HG03095 (cell line): ENCODE measurements at regions not wholly inside any gene's neighbourhood (a gene's known extent, or its start where the extent isn't known, plus 50 kb on each side); places are given as distances from the start of the nearest gene placed in this dataset.
"Not testable (repeated sequence)": the region's sequence is repeated elsewhere in the genome, so short reads cannot be mapped to it uniquely, and the experiment has no call there.

Experiments
- ATAC-seq: cut with Tn5 transposase; IDR thresholded peaks from one replicate; pipeline ENCODE4 v1.9.1; 2021; ENCODE audit warnings: moderate library complexity; ENCODE audit not compliant: unreplicated experiment

DNA sequence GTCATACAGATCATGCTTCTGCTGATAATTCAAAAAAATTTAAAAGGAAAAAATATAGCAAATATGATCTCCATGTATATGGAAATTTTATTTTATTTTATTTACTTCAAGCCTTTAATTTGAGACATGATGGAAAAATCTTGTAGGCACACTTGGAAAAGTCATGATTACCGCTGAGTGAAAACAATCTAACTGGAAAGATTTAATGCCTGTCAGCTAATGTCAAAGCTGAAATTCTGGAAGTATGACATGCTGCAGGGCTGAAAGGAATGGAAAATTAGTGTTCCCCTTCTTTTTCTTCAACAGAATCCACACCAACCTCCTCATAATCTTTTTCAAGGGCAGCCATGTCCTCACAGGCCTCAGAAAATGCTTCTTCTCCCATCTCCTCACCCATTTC, 58.2 kb downstream of the RPRM start:
- ATAC-seq = no peak

DNA sequence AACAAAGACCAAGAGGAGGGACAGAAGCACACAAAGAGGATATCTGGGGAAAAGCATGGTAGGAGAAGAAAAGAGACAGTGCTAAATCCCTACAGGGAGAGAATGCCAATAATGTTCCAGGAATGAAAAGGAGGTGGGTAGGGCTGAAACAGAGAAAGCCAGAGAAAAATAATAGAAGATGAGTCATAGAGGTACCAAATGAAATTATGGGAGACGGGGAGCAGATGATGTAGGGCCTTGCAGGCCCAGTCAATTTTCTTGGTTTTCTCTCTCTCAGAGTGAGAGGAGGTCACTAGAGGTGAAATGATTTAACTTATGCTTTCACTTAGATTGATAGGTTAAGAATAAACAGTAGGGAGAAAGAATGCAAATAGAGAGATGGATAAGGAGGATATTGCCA, 61.5 kb downstream of the RPRM start:
- ATAC-seq = no peak

DNA sequence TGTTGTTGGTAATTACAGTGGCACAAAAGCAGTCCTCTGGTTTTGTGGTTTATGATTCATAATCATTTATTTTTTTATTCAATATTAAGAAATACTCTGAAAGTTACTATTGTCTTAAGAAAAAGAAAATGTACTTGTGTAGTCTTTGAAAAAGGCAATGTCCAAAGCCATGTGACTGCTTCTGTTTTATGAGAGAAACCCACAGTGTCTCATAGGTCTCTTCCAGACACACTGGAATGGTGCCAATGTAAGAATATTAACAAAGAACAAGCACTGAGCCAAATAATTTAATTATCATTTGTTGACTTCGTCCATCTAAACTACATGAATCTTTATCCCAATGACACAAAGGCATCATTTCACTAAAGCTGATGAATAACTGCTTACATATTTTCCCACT, 62.5 kb downstream of the RPRM start:
- ATAC-seq = no peak

DNA sequence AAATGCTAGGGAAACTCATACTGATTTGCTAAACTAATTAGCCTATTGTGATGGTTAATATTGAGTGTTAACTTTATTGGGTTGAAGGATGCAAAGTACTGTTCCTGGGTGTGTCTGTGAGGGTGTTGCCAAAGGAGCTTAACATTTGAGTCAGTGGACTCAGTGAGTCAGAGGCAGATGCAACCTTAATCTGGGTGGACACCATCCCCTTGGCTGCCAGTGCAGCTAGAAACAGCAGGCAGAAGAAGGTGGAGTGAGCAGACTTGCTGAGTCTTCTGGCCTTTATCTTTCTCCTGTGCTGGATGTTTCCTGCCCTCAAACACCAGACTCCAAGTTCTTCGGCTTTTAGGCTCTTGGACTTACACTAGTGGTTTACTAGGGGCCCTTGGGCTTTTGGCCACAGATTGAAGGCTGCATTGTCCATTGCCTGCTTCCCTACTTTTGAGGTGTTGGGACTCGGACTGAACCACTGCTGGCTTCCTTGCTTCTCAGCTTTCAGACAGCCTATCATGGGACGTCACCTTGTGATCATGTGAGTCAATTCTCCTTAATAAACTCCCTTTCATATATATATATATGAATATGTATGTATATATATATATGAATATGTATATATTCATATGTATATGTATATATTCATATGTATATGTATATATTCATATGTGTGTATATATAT, 69.7 kb downstream of the RPRM start:
- ATAC-seq = no peak

DNA sequence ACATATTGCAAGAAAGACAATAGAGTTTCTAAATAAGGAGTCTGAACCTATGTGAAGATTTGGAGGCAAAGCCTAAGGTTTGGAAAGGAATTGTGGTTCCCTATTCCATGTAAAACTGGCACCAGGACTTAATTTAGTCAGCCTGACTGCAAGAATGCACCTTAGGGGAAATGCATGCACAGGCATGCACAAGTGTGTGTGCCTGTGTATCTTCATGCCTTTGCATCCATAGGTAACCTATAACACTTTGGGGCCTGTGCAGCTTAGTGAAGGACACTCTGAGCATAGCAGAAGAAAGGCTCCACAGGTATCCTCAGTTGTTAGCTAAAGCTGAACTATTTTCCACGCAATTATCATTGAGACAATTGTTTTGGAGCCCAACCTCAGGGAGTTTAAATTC, 73.4 kb downstream of the RPRM start:
- no peak for ATAC-seq

DNA sequence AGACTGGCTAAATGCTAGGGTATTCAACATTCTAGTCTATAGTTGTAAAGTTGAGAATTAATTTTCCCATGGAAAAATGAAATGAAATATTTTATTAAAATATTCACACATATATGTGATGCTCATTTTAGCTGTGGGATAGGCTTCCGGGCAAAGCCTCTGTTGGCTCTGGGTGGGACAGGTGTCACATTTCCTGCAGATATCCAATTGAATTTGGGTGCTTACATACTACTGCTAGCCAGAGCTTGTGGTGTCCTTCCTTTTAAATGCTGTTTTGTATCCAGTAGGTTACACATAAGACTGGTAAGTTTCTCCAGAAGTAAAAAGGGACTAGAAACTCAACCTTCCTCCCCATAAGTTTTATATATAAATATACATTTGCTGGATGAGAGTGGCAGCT, 73.8 kb downstream of the RPRM start:
- no peak for ATAC-seq

DNA sequence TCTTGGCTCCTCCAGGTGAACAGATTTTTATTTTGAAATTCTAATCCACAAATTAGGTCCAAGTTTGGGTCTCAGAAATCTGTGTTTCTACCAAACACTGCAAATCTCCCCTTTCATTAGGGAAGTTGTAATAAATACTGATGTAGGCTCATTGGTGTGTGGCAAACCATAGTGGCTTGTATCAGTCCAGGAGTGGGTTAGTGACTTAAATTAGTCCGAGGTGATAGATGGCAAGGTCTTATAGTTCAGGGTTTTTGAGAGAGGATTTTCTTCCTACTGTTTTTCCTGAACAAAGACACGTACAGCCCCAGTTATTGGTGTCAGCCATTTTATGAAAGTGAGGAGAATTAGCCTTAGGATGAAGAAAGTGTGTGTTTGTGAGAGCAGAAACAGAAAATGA, 74.6 kb downstream of the RPRM start:
- no peak for ATAC-seq

DNA sequence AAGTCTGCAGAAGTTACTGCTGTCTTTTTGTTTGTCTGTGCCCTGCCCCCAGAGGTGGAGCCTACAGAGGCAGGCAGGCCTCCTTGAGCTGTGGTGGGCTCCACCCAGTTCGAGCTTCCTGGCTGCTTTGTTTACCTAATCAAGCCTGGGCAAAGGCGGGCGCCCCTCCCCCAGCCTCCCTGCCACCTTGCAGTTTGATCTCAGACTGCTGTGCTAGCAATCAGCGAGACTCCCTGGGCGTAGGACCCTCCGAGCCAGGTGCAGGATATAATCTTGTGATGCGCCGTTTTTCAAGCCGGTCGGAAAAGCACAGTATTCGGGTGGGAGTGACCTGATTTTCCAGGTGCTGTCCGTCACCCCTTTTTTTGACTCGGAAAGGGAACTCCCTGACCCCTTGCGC, 75.2 kb downstream of the RPRM start:
- ATAC-seq = not testable (repeated sequence)

DNA sequence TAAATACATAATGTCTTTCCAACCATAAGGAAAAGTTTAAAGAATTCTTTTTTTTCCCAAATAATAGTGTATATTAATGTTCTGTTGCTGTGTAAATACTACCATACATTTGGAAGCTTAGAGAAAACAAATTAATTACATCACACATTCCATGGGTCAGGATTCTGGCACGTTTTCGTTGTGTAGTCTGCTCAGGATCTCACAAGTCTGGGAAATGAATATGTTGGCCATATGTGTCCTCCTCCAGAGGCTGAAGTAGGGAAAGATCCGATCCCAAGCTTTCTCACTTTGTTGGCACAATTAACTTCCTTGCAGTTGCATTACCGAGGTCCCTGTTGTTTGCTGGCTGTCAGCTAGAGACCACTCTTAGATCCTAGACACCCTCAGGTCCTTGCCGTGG, 83.9 kb downstream of the RPRM start:
- no peak for ATAC-seq

DNA sequence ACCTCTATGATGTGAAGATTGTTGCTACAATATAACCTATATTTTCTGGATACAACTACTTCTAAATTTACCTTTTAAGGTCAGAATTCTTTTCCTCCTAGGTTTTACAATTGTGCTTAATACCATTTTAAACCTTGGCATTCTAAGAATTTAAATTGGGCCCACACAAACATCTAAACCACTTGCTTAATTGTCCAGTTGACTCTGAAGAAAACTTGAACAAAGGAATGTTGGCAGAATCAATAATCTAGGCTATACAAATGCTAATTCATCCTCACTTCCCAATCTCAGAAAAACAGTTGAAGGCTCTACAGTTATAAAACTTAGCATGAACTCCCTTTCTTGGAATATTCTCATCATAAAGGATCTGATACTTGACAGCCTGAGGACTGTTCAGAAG, 84.3 kb downstream of the RPRM start:
- no peak for ATAC-seq

DNA sequence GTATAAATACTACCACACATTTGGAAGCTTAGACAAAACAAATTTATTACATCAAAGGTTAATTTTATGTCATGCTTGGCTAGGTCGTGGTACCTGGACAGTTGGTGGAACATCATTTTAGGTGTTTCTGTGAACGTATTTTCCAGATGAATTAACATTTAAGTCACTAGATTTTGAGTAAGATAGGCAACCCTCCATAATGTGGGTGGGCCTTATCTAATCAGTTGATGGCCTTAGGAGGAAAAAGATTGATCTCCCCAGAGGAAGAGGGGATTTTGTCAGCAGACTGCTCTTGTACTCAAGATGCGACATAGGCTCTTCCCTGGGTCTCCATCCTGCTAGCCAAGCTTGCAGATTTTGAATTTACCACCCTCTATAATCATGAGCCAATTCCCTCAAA, 85.0 kb downstream of the RPRM start:
- ATAC-seq = no peak

DNA sequence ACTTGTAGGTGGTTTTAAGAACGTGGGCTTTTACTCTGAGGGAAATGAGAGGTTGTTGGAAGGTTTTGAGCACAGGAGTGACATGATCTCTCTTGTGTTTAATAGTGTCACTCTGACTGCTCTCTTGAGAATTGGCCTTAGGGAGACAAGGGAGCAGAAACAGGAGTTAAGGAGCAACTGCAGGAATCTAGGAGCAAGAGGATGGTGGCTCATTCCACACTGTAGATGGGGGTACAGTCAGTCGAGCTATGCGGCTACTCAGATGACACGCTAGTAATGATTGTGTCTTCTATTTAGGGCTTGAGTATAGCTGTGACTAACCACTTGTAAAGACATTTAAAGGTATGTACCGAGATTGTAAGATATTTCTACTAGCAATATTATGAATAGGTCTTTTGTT, 87.4 kb downstream of the RPRM start:
- ATAC-seq = no peak

DNA sequence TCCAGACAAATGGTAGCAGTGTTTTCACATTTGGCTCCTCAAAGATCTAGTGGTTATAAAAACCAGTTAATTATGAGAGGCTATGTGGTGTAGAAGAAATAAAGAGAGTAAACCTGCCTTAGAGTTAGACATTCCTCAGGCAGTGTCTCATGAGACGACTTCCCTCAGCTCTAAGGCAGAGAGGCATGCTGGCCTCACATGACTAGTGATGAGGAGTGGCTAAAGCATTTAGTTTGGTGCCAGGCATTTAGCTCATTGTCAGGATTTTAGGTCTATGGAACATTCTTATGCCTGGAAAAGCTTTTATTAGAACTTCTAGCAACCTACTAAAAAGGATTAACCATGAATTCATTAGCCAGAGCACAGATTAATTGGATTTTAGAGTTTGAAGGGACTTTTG, 90.3 kb downstream of the RPRM start:
- ATAC-seq = no peak

DNA sequence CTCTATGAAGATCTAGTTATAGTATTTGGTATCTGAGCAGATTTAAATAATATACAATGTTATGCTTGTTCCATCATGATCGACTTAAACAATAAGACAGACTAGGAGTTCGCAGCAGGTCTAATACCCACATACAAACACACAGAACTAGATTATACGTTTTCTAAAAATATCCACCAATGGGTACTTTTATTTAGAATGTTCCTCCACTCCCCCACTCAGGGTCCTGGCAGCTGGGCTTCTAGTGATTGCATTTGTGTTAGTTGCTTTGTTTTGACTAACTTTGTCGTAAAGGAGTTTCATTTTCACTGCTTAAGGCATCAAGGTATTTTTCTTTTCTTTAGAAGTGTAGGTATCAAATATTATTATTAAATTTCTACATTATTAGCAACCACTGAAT, 91.4 kb downstream of the RPRM start:
- no peak for ATAC-seq

DNA sequence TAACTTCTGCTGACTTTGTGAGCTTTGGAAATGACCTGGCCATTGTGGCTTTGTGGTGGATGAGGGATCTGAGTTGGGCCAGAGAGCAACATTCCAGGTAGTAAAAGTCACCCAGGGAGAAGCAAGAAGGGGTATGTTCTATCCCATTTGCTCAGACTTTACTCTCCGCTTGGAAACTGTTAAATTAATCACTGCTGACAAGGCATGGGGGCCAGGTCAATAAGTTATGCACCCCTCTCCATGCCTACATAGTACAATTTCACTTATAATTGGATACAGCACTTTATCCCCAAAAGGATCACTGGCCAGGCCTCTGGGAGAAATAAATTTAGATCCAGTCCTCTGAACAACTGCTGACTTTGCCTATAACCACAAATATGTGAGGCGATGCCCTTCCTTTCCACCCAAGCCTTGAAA, 92.1 kb downstream of the RPRM start:
- ATAC-seq = no peak

DNA sequence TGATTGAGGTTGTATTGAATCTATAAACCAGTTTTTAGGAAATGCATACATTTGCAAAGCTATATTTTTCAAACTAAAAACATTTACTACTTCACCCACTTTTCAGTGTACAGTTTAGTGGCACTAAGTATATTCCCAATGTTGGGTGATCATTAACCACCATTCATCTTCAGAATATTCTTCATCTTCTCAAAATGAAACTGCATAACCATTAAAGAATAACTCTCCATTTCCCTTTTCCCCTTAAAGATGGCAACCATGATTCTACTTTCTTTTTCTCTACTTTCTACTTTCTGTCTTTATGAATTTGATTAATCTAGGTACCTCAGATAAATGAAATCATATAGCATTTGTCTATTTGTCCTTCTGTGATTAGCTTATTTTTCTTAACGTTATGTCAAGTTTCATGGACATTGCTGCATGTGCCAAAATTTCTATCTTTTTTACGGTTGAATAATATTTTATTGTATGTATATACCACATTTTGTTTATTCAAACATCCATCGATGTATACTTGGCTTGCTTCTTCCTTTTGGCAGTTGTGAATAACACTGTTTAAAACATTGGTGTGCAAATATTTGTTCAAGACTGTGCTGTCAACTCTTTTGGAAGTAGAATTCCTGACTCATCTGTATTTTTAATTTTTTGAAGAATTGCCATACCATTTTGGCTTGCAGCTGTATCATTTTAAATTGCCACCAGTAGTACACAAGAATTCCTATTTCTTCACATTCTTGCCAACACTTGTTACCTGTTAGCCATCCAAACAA, 104.9 kb downstream of the RPRM start:
- ATAC-seq = no peak

DNA sequence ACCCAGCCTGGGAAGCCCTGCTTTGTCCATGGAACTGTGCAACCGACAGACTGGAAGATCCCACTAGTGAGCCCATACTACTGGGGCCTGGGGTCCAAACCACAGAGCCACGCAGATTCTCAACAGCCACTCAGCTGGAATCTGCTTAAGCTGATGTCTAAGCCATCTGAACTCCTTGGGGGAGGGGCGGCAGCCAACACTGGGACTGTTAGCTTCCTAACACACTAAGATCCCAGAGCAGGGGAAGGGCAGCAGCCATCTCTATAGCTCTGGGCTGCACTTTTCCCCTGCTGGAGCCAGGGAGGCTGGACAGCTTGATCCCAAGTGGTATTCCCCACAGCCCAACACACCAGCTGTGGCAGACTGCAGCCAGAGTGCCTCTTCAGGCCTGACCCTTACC, 118.3 kb downstream of the RPRM start:
- ATAC-seq = no peak

DNA sequence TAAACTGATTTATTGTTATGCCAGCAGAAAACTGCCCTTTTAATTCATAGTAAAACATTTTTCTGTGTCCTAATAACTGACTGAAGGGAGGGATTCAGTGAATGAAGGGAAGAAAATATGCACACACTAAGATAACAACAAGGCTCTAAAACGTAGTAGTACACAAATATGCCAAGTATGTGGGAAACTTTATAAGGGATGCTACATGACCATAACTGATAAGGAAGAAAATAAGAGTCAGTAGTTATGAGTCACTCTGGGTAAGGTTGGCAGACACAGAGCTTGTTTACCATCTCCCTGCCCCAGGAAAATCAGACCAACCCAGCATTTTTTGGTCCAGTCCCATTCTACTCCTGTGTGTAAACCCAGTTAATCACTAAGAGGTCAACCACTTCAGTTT, 124.2 kb downstream of the RPRM start:
- no peak for ATAC-seq

DNA sequence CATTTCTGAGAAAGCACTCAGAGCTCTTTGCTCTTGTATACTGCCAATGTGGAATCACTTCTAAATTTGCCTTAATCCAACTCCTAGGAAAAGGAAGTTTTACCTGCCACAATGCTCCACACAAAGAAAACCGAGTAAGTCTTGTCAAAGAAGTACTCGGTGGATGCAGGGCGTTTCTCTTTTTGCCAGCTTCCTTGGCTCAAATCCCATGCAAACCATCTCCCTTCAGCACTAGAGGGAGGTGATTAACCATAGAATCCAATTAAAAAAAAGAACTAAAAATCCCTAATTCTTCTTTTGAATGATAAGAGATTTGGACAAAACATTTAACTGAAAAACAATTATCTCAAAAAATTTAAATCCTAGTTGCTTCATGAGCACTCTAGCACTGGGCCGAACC, 129.0 kb downstream of the RPRM start:
- no peak for ATAC-seq

DNA sequence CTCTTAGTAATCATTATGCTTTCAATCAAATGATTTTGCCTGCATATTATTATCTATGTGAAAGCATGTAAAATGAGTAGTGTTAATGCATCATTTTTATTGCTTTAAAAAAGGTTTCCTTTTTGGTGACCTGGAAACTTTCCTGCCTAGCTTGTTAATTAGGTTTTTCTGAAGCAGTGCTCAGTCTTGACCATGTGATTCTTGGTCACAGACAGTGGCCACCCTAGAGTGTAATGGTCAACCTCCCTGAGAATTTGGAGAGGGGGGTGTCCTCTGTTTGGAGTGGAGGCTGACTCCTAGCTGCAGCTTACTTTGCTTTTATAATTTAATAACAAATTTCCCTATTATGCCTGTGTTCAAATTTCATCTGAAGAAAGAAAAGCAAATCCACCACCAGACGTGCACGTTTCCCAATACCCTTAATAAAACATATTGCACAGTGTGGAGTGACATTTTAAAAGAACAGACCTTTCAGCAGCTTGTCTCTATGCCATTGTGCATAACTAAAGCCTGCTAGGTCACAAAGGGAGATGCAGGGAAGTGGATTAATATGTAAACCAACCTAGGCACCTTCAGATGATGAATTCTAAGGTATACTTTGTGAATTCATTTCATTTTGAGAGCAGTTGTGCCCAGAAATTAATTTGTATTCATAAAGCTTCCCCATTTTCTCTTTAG, 130.6 kb downstream of the RPRM start:
- no peak for ATAC-seq

DNA sequence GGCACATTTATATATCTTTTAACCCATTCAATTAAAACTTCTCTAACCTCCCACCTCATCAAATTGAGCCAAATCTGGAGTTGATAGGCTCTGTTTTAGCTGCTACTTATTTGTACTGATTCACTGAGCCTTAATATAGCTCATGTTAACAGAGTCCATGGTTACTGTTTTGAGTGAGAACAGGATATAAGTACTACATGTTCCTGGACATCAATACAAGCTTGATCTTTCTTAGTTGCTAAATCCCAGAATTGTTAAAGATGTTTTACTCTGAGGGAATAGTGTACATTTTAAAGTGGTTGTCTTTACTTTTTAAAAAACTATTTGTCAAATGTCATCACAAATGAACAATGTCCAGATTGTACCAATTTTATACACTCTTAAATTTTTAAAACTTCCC, 157.7 kb downstream of the RPRM start:
- no peak for ATAC-seq

DNA sequence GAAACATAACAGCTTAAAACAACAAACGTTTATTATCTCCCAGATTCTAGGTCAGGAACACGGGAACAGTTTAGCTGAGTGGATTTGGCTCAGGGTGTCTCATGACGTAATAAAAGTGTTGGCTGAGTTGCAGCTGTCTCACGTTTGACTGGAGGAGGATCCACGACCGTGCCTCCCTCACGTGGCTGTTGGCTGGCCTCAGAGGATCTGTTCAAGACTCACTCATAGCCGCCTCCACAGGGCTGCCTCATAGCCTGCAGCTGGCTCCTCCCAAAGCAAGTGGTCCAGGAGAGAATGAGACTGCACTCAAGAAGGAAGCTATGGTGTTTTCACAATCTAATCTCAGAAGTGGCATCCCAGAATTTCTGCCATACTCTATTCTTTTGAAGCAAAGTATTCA, 167.1 kb downstream of the RPRM start:
- ATAC-seq = no peak
